Panc1 (cell line): ENCODE measurements at regions not wholly inside any gene's neighbourhood (a gene's known extent, or its start where the extent isn't known, plus 50 kb on each side); places are given as distances from the start of the nearest gene placed in this dataset.

Experiments
- ATAC-seq: fragments of 200-7000 bp; cut with Tn5 transposase; 2 replicates; pipeline ENCODE4 v1.9.1; 2020; ENCODE audit warnings: mild to moderate bottlenecking, moderate library complexity
- BruUV-seq: library from RNA; stranded (reverse); fragments of 400-500 nt; replicated peaks from 2 replicates; lab custom pipeline; 2021; lab: Mats Ljungman, UMichigan
- CTCF ChIA-PET: fragments of 300-600 bp; sonication (Branson Sonifier 250); formaldehyde crosslinking; loops from one replicate; lab custom pipeline; 2022; ENCODE audit warnings: antibody characterized with exemption; lab: Charles Lee
- POLR2A ChIA-PET: fragments of 300-600 bp; sonication (Branson Sonifier 250); formaldehyde crosslinking; loops from one replicate; lab custom pipeline; 2022; ENCODE audit warnings: antibody characterized with exemption; lab: Charles Lee
- DNase-seq: peaks from one replicate; pipeline ENCODE4 v3.0.0-alpha.2; 2010; ENCODE audit warnings: low read depth, low spot score
- H3K27ac ChIP-seq: 2 replicates; pipeline ENCODE4 v1.5.1; 2011; ENCODE audit warnings: mild to moderate bottlenecking, low read length, inconsistent platforms
- H3K27me3 ChIP-seq: fragments of 200-500 bp; sonication (Bioruptor generic); 2 replicates; pipeline ENCODE4 v1.6.0; 2014; ENCODE audit warnings: low read length, inconsistent platforms; ENCODE audit not compliant: control insufficient read depth, insufficient read depth
- H3K36me3 ChIP-seq: fragments of 200-500 bp; sonication (Bioruptor generic); 2 replicates; pipeline ENCODE4 v1.5.1; 2014; ENCODE audit warnings: inconsistent platforms, mild to moderate bottlenecking, low read length, moderate library complexity; ENCODE audit not compliant: control insufficient read depth, insufficient read depth
- H3K4me1 ChIP-seq: 2 replicates; pipeline ENCODE4 v1.5.1; 2011; ENCODE audit warnings: inconsistent platforms, mild to moderate bottlenecking, low read length, moderate library complexity; ENCODE audit not compliant: control insufficient read depth, insufficient read depth
- H3K4me3 ChIP-seq, 2 experiments: 2 replicates each; pipeline ENCODE4 v1.5.1; 2011 to 2012; ENCODE audit warnings: low read depth in 2 of 2, low read length in 2 of 2, mild to moderate bottlenecking in 2 of 2, inconsistent platforms in 1 of 2, moderate library complexity in 1 of 2
- H3K9me3 ChIP-seq: fragments of 200-500 bp; sonication (Bioruptor generic); 2 replicates; pipeline ENCODE4 v1.5.1; 2014; ENCODE audit warnings: low read depth, mild to moderate bottlenecking, inconsistent platforms, low read length, moderate library complexity; ENCODE audit not compliant: control insufficient read depth, insufficient read depth
- CTCF ChIP-seq: fragments of 450-650 bp; IDR thresholded peaks from 2 replicates; pipeline ENCODE4 v1.5.1; 2017; ENCODE audit warnings: mild to moderate bottlenecking
- POLR2AphosphoS5 ChIP-seq: IDR thresholded peaks from 2 replicates; pipeline ENCODE4 v1.6.1; 2012; ENCODE audit warnings: mild to moderate bottlenecking, low read depth, low read length, moderate library complexity
- REST ChIP-seq, 2 experiments: IDR thresholded peaks; 2 replicates each; pipeline ENCODE4 v1.6.1; 2011 to 2012; ENCODE audit warnings: low read depth in 2 of 2, control low read depth in 1 of 2, low read length in 1 of 2, mild to moderate bottlenecking in 1 of 2, moderate library complexity in 1 of 2; ENCODE audit not compliant: insufficient read depth in 1 of 2
- SIN3A ChIP-seq: IDR thresholded peaks from 2 replicates; pipeline ENCODE4 v1.6.1; 2012; ENCODE audit warnings: low read depth, mild to moderate bottlenecking, low read length, moderate library complexity, borderline replicate concordance; ENCODE audit not compliant: insufficient read depth
- TCF7L2 ChIP-seq: IDR thresholded peaks from 2 replicates; pipeline ENCODE4 v1.6.1; 2011; ENCODE audit warnings: mild to moderate bottlenecking, low read depth, low read length, inconsistent platforms
- in situ Hi-C: cut with HindIII; loops from 2 replicates; pipeline ENCODE4 v1.10.0; 2016; ENCODE audit warnings: low sequenced_read_pairs, low pct_unique_long_range_greater_than_20kb
- intact Hi-C: fragments of 100-400 bp; cut with micrococcal nuclease; formaldehyde crosslinking; loops from one replicate; pipeline ENCODE4 v1.10.0; 2022; ENCODE audit not compliant: unreplicated experiment

DNA sequence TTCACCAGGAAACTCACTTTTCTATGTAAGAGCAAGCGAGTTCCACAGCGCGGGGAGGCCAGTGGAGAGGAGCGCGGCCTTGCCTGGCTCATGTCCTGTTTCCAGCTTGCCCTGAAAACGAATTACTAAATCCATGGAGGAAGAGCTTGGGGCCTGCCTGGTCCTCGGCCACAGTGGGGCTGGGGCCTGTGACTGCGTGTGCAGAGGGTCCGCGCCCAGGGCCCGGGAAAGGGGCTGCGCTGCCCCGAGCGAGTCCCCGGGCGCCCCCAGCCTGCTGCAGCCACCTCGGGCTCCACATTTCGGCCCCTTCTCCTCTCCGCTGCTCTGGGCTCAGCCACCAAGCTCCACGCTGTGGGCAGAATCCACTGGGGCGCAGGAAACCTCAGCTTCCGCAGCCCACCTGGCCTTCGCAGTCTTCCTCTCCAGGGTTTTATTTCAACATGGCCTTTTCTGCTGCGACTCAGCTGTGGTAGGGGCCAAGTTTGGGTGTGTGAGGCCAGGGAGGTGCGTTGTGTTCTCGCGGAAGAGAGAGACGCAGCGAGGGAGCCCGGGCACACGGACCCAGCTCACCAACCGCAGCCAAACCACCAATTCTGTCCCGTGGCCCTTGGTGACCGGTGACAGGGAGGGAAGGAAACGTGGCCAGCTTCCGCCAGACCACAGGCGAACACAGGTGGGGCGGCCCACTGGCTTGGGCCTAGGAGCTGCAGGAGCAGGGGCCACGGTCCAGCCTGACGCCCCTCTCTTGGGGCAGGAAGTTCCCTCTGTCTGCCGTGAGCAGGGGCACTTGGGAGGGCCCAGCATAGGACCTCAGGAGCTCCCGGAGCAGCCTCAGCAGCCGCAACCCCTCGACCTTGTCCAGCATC lies 211.4 kb downstream of the ERMARD start:
- Histone ChIP-seq H3K9me3 (no peaks in the 10 kb centered on the region), H3K36me3 (no peaks in the 10 kb centered on the region), H3K4me3 (no peak overlapping the region), H3K27me3 (no peaks in the 10 kb centered on the region; the same call in 1 of the 2 replicates), H3K4me1 (no peaks in the 10 kb centered on the region), H3K27ac (no peak overlapping the region)
- intact Hi-C loops, result no loop called here
- ATAC-seq (no peak), DNase-seq (no peak)
- TF ChIP-seq POLR2AphosphoS5 (no peak), REST (IDR thresholded peaks at IDR 0.05; ENCODE audit: insufficient read depth in 1 of 2, low read depth in 2 of 2, low read length in 1 of 2) (no peak), CTCF (no peak), TCF7L2 (no peak), SIN3A (no peak)
- in situ Hi-C loops, result no loop called here
- BruUV-seq, result no TSS peak
- POLR2A ChIA-PET, result no interaction called here
- CTCF ChIA-PET, result no interaction called here

- H3K4me3 ChIP-seq, result no peak overlapping the region
- ATAC-seq, result no peak
- no peak for DNase-seq
- in situ Hi-C loops, result no loop called here
- no peaks in the 10 kb centered on the region for H3K9me3 ChIP-seq
- intact Hi-C loops, result no loop called here
- H3K36me3 ChIP-seq, result no peaks in the 10 kb centered on the region
- BruUV-seq, result no TSS peak
- TF ChIP-seq TCF7L2, result no peak
- TF ChIP-seq POLR2AphosphoS5, result no peak
- no peak for TF ChIP-seq SIN3A
- no peak for TF ChIP-seq REST (IDR thresholded peaks at IDR 0.05; ENCODE audit: insufficient read depth in 1 of 2, low read depth in 2 of 2, low read length in 1 of 2)
- no peak for TF ChIP-seq CTCF
- ChIA-PET POLR2A (no interaction called here), CTCF (no interaction called here)
- no peaks in the 10 kb centered on the region for H3K27me3 ChIP-seq
- H3K4me1 ChIP-seq, result no peaks in the 10 kb centered on the region
- H3K27ac ChIP-seq, result no peak overlapping the region
Measured at GRCh38 chr6:169961772-169962561, 210.5 kb downstream of the ERMARD start.
